Astrocyte (in vitro differentiated cells and primary cell): ENCODE measurements at regions not wholly inside any gene's neighbourhood (a gene's known extent, or its start where the extent isn't known, plus 50 kb on each side); places are given as distances from the start of the nearest gene placed in this dataset.

Experiments used
- DNase-seq: peaks from one replicate; pipeline ENCODE4 v3.0.0-alpha.2; 2010; ENCODE audit warnings: low read depth
- FAIRE-seq: peaks from 2 replicates; lab custom pipeline; 2011; peaks lifted over from hg19 to GRCh38; lab: Jason Lieb, UNC
- H2AFZ ChIP-seq: 2 replicates; pipeline ENCODE4 v1.6.0; 2012; ENCODE audit warnings: low read depth, low read length, inconsistent platforms
- H3K27ac ChIP-seq: 2 replicates; pipeline ENCODE4 v1.5.1; 2011; ENCODE audit warnings: low read depth, low read length, inconsistent platforms
- H3K27me3 ChIP-seq: 2 replicates; pipeline ENCODE4 v1.6.0; 2011; ENCODE audit warnings: low read length, inconsistent platforms; ENCODE audit not compliant: insufficient read depth
- H3K36me3 ChIP-seq: 2 replicates; pipeline ENCODE4 v1.5.1; 2011; ENCODE audit warnings: low read length, inconsistent platforms; ENCODE audit not compliant: insufficient read depth
- H3K4me1 ChIP-seq: 2 replicates; pipeline ENCODE4 v1.5.1; 2011; ENCODE audit warnings: low read length, inconsistent platforms; ENCODE audit not compliant: insufficient read depth
- H3K4me2 ChIP-seq: 2 replicates; pipeline ENCODE4 v1.6.0; 2012; ENCODE audit warnings: low read length, inconsistent platforms
- H3K4me3 ChIP-seq: 2 replicates; pipeline ENCODE4 v1.5.1; 2011; ENCODE audit warnings: low read depth, mild to moderate bottlenecking, low read length, inconsistent platforms; ENCODE audit not compliant: insufficient read depth
- H3K79me2 ChIP-seq: 2 replicates; pipeline ENCODE4 v1.6.0; 2012; ENCODE audit warnings: mild to moderate bottlenecking, low read length, inconsistent platforms; ENCODE audit not compliant: insufficient read depth
- H3K9ac ChIP-seq: 2 replicates; pipeline ENCODE4 v1.6.0; 2012; ENCODE audit warnings: mild to moderate bottlenecking, low read length, inconsistent platforms
- H3K9me3 ChIP-seq: 2 replicates; pipeline ENCODE4 v1.5.1; 2012; ENCODE audit warnings: low read depth, mild to moderate bottlenecking, low read length, inconsistent platforms; ENCODE audit not compliant: insufficient read depth
- H4K20me1 ChIP-seq: 2 replicates; pipeline ENCODE4 v1.6.0; 2012; ENCODE audit warnings: low read length, inconsistent platforms; ENCODE audit not compliant: insufficient read depth
- H3K27ac Mint-ChIP-seq: one replicate; pipeline ENCODE4 v1.8.0; 2021; ENCODE audit warnings: mild to moderate bottlenecking, mixed read lengths; ENCODE audit not compliant: unreplicated experiment
- H3K27me3 Mint-ChIP-seq: one replicate; pipeline ENCODE4 v1.8.0; 2021; ENCODE audit warnings: low read depth, mixed read lengths; ENCODE audit not compliant: unreplicated experiment
- H3K36me3 Mint-ChIP-seq: one replicate; pipeline ENCODE4 v1.8.0; 2021; ENCODE audit warnings: low read depth, mixed read lengths; ENCODE audit not compliant: unreplicated experiment
- H3K4me1 Mint-ChIP-seq: one replicate; pipeline ENCODE4 v1.8.0; 2021; ENCODE audit warnings: low read depth, mixed read lengths; ENCODE audit not compliant: unreplicated experiment
- H3K4me3 Mint-ChIP-seq: one replicate; pipeline ENCODE4 v1.8.0; 2021; ENCODE audit warnings: mild to moderate bottlenecking, moderate library complexity, mixed read lengths; ENCODE audit not compliant: unreplicated experiment
- H3K9me3 Mint-ChIP-seq: one replicate; pipeline ENCODE4 v1.8.0; 2021; ENCODE audit warnings: mild to moderate bottlenecking, mixed read lengths; ENCODE audit not compliant: unreplicated experiment
- CTCF ChIP-seq: IDR thresholded peaks from 2 replicates; pipeline ENCODE4 v1.5.1; 2011; ENCODE audit warnings: low read depth, mild to moderate bottlenecking, inconsistent platforms, low read length, moderate library complexity; ENCODE audit not compliant: insufficient read depth
- EZH2 ChIP-seq: IDR thresholded peaks from 2 replicates; pipeline ENCODE4 v1.6.1; 2012; ENCODE audit warnings: mild to moderate bottlenecking, low read length, inconsistent platforms; ENCODE audit not compliant: insufficient read depth

GRCh38 chr12:115632308-115632707 lies 645.2 kb downstream of the MED13L start:
- H3K4me1 ChIP-seq: peaks cover 5% of the 10 kb centered on the region
- Mint-ChIP-seq H3K36me3 (no peaks in the 10 kb centered on the region), H3K27ac (no peak overlapping the region), H3K4me1 (peaks cover 8% of the 10 kb centered on the region), H3K4me3 (no peak overlapping the region), H3K9me3 (peaks cover 11% of the 10 kb centered on the region), H3K27me3 (peaks cover 10% of the 10 kb centered on the region)
- H3K9ac ChIP-seq: no peak overlapping the region
- H4K20me1 ChIP-seq: no peaks in the 10 kb centered on the region
- TF ChIP-seq EZH2: no peak
- TF ChIP-seq CTCF: peak; percentile 25
- no peak overlapping the region for H2AFZ ChIP-seq
- H3K9me3 ChIP-seq: no peaks in the 10 kb centered on the region
- DNase-seq (no peak), FAIRE-seq (no peak)
- H3K4me2 ChIP-seq: no peak overlapping the region
- no peak overlapping the region for H3K4me3 ChIP-seq
- no peaks in the 10 kb centered on the region for H3K36me3 ChIP-seq
- no peaks in the 10 kb centered on the region for H3K79me2 ChIP-seq
- no peak overlapping the region for H3K27ac ChIP-seq
- no peaks in the 10 kb centered on the region for H3K27me3 ChIP-seq

DNA sequence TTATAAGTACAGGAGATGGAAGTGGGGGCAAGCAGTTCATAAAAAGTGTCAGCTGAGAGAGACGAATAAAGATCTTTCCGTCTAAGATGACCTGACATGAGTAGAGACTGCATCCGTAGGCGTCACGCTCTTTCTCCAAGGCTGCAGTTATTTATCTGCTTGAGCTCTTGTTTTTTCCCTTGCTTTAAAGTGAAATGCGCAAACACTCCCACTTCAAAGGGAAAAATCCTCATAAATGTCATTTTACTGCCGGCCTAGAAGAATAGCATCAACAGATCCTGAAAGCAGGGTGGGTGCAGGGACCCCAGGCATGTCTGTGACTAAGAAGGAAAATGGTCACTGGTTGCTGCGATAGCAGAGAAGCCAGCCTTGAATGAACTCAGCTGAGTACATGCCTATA lies 647.4 kb downstream of the MED13L start:
- Histone ChIP-seq H3K27me3 (no peaks in the 10 kb centered on the region), H3K79me2 (no peaks in the 10 kb centered on the region), H3K27ac (no peak overlapping the region), H3K36me3 (no peaks in the 10 kb centered on the region), H3K4me1 (no peaks in the 10 kb centered on the region), H3K9me3 (no peaks in the 10 kb centered on the region), H3K4me3 (no peak overlapping the region), H3K9ac (no peak overlapping the region), H3K4me2 (no peak overlapping the region), H4K20me1 (no peaks in the 10 kb centered on the region), H2AFZ (no peak overlapping the region)
- Mint-ChIP-seq H3K9me3 (peaks cover 12% of the 10 kb centered on the region), H3K27me3 (peaks cover 12% of the 10 kb centered on the region), H3K36me3 (no peaks in the 10 kb centered on the region), H3K4me3 (no peak overlapping the region), H3K4me1 (no peaks in the 10 kb centered on the region), H3K27ac (no peak overlapping the region)
- TF ChIP-seq EZH2 (no peak), CTCF (no peak)
- FAIRE-seq: no peak
- DNase-seq: no peak

- Histone ChIP-seq H2AFZ (no peak overlapping the region), H3K9ac (no peak overlapping the region), H3K9me3 (no peaks in the 10 kb centered on the region), H3K27ac (no peak overlapping the region), H3K36me3 (no peaks in the 10 kb centered on the region), H3K4me3 (no peak overlapping the region), H3K4me1 (no peaks in the 10 kb centered on the region), H3K27me3 (no peaks in the 10 kb centered on the region), H4K20me1 (no peaks in the 10 kb centered on the region), H3K79me2 (no peaks in the 10 kb centered on the region), H3K4me2 (no peak overlapping the region)
- Mint-ChIP-seq H3K9me3 (peaks cover 12% of the 10 kb centered on the region), H3K27ac (no peak overlapping the region), H3K4me3 (no peak overlapping the region), H3K4me1 (no peaks in the 10 kb centered on the region), H3K36me3 (no peaks in the 10 kb centered on the region), H3K27me3 (peaks cover 14% of the 10 kb centered on the region)
- DNase-seq (no peak), FAIRE-seq (no peak)
- no peak for TF ChIP-seq CTCF
- TF ChIP-seq EZH2: no peak
These were observed 651.3 kb downstream of the MED13L start for GRCh38 chr12:115626210-115626609.
